CD14-positive monocyte (primary cell): ENCODE measurements at regions not wholly inside any gene's neighbourhood (a gene's known extent, or its start where the extent isn't known, plus 50 kb on each side); places are given as distances from the start of the nearest gene placed in this dataset.

Experiments
- DNase-seq, 3 donors: peaks; one replicate each; pipeline ENCODE4 v3.0.0-alpha.2; 2011 to 2022
- H2AFZ ChIP-seq: 2 replicates; pipeline ENCODE4 v1.6.0; 2012; ENCODE audit warnings: mild to moderate bottlenecking, low read depth, low read length, inconsistent platforms; ENCODE audit not compliant: insufficient read depth, poor library complexity, severe bottlenecking
- H3K27ac ChIP-seq, 2 donors: 1 replicate in 1 of 2; 2 replicates in 1 of 2; pipeline ENCODE4 v1.5.1; 2012 to 2013; ENCODE audit warnings: low read length in 2 of 2, control low read depth in 1 of 2, inconsistent platforms in 1 of 2, low read depth in 1 of 2, mild to moderate bottlenecking in 1 of 2
- H3K27me3 ChIP-seq, 2 donors: one replicate each; pipeline versions ENCODE4 v1.6.0 to v1.6.1; 2011 to 2013; ENCODE audit warnings: low read length in 2 of 2; ENCODE audit not compliant: control insufficient read depth in 2 of 2, insufficient read depth in 2 of 2
- H3K36me3 ChIP-seq, 2 donors: replicated peaks in 1 of 2; 1 replicate in 1 of 2; 2 replicates in 1 of 2; pipeline versions ENCODE4 v1.5.1 to v1.6.1; 2012 to 2013; ENCODE audit warnings: low read length in 2 of 2, control low read depth in 1 of 2, inconsistent platforms in 1 of 2, mild to moderate bottlenecking in 1 of 2; ENCODE audit not compliant: insufficient read depth in 2 of 2, control insufficient read depth in 1 of 2
- H3K4me1 ChIP-seq, 2 donors: 1 replicate in 1 of 2; 2 replicates in 1 of 2; pipeline versions ENCODE4 v1.5.1 to v1.6.1; 2012 to 2013; ENCODE audit warnings: low read length in 2 of 2, control low read depth in 1 of 2, inconsistent platforms in 1 of 2, mild to moderate bottlenecking in 1 of 2, moderate library complexity in 1 of 2; ENCODE audit not compliant: insufficient read depth in 2 of 2, control insufficient read depth in 1 of 2
- H3K4me2 ChIP-seq: replicated peaks from 2 replicates; pipeline ENCODE3; 2012; ENCODE audit warnings: low read length, moderate library complexity, mild to moderate bottlenecking; ENCODE audit not compliant: poor library complexity, severe bottlenecking; ENCODE audit errors: extremely low read depth
- H3K4me3 ChIP-seq, 3 experiments: fragments of 200-600 bp in 1 of 3; sonication (generic) in 1 of 3; replicated peaks in 1 of 3; 1 replicate in 2 of 3; 2 replicates in 1 of 3; pipeline ENCODE4 v1.5.1; 2011 to 2013; ENCODE audit warnings: low read length in 3 of 3, mild to moderate bottlenecking in 3 of 3, control low read depth in 2 of 3, low read depth in 2 of 3, inconsistent platforms in 1 of 3, moderate library complexity in 1 of 3
- H3K79me2 ChIP-seq: 2 replicates; pipeline ENCODE4 v1.6.0; 2012; ENCODE audit warnings: mild to moderate bottlenecking, control low read depth, inconsistent platforms, low read length, moderate library complexity; ENCODE audit not compliant: insufficient read depth
- H3K9ac ChIP-seq: 2 replicates; pipeline ENCODE4 v1.6.0; 2017; ENCODE audit warnings: low read length, mild to moderate bottlenecking; ENCODE audit not compliant: insufficient read depth, poor library complexity, severe bottlenecking
- H3K9me3 ChIP-seq, 2 donors: replicated peaks in 1 of 2; 1 replicate in 1 of 2; 2 replicates in 1 of 2; pipeline versions ENCODE4 v1.5.1 to v1.6.1; 2012 to 2013; ENCODE audit warnings: low read length in 2 of 2, control low read depth in 1 of 2; ENCODE audit not compliant: control insufficient read depth in 1 of 2, insufficient read depth in 1 of 2
- H4K20me1 ChIP-seq: 2 replicates; pipeline ENCODE4 v1.6.0; 2012; ENCODE audit warnings: mild to moderate bottlenecking, low read length, control low read depth, moderate library complexity; ENCODE audit not compliant: insufficient read depth
- H3K27ac Mint-ChIP-seq, 7 donors: one replicate each; pipeline ENCODE4 v1.8.0; 2020; ENCODE audit warnings: mild to moderate bottlenecking in 7 of 7, mixed read lengths in 7 of 7, moderate library complexity in 6 of 7, inconsistent platforms in 2 of 7
- H3K27me3 Mint-ChIP-seq, 3 donors: one replicate each; pipeline ENCODE4 v1.8.0; 2021 to 2022; ENCODE audit warnings: low read depth in 3 of 3, mild to moderate bottlenecking in 3 of 3, mixed read lengths in 3 of 3, moderate library complexity in 3 of 3, inconsistent platforms in 1 of 3
- H3K36me3 Mint-ChIP-seq, 2 donors: one replicate each; pipeline ENCODE4 v1.8.0; 2020; ENCODE audit warnings: mixed read lengths in 2 of 2, inconsistent platforms in 1 of 2, mild to moderate bottlenecking in 1 of 2
- H3K4me1 Mint-ChIP-seq: one replicate; pipeline ENCODE4 v1.8.0; 2020; ENCODE audit warnings: mild to moderate bottlenecking, mixed read lengths
- H3K4me3 Mint-ChIP-seq, 2 donors: one replicate each; pipeline ENCODE4 v1.8.0; 2020; ENCODE audit warnings: mild to moderate bottlenecking in 2 of 2, mixed read lengths in 2 of 2, moderate library complexity in 1 of 2
- H3K9me3 Mint-ChIP-seq, 7 donors: one replicate each; pipeline ENCODE4 v1.8.0; 2020 to 2022; ENCODE audit warnings: mixed read lengths in 7 of 7, mild to moderate bottlenecking in 6 of 7, moderate library complexity in 6 of 7, inconsistent platforms in 2 of 7
- CTCF ChIP-seq: fragments of 200-600 bp; IDR thresholded peaks from one replicate; pipeline ENCODE4 v1.8.0; 2022; ENCODE audit warnings: antibody characterized with exemption, mild to moderate bottlenecking
- WGBS: methylation state at CpG from one replicate; pipeline ENCODE4 v1.1.5; 2013; ENCODE audit warnings: missing lambda C conversion rate; ENCODE audit not compliant: insufficient coverage; 5-methylcytosine and 5-hydroxymethylcytosine counted together
- intact Hi-C, 2 donors: fragments of 100-400 bp; cut with micrococcal nuclease; formaldehyde crosslinking; loops; one replicate each; pipeline versions ENCODE4 v1.15.0 to v1.15.1; 2023

- no peak overlapping the region for H3K4me3 Mint-ChIP-seq
- H3K9me3 Mint-ChIP-seq = peaks cover 4 to 39% (median 8%) of the 10 kb centered on the region in 7 donors
- no peak overlapping the region for H3K9ac ChIP-seq
- WGBS = 84% methylated on average over 15 of the region's 18 CpGs
- no peaks in the 10 kb centered on the region for H3K4me1 Mint-ChIP-seq
- H3K36me3 Mint-ChIP-seq = no peaks in the 10 kb centered on the region
- peak overlapping the region in 1 of 7 donors; percentile 12 for H3K27ac Mint-ChIP-seq
- H3K79me2 ChIP-seq = no peaks in the 10 kb centered on the region
- H3K27me3 ChIP-seq = no peaks in the 10 kb centered on the region
- H3K36me3 ChIP-seq = no peaks in the 10 kb centered on the region
- no peak for TF ChIP-seq CTCF
- no peak for DNase-seq
- H3K4me3 ChIP-seq = no peak overlapping the region
- H2AFZ ChIP-seq = no peak overlapping the region
- H3K4me1 ChIP-seq = no peaks in the 10 kb centered on the region
- no peak overlapping the region for H3K4me2 ChIP-seq
- peaks cover 0 to 10% of the 10 kb centered on the region in 2 donors for H3K9me3 ChIP-seq
- H3K27me3 Mint-ChIP-seq = peaks cover 0 to 2% (median 0%) of the 10 kb centered on the region in 3 donors
- H4K20me1 ChIP-seq = no peaks in the 10 kb centered on the region
- H3K27ac ChIP-seq = no peak overlapping the region
- intact Hi-C loops = no loop called here
Measured at GRCh38 chr13:111859354-111860230, 207.4 kb upstream of the SOX1 start.

- Histone ChIP-seq H4K20me1 (no peaks in the 10 kb centered on the region), H3K27me3 (no peaks in the 10 kb centered on the region), H3K4me2 (no peak overlapping the region), H3K4me3 (no peak overlapping the region), H2AFZ (no peak overlapping the region), H3K9ac (no peak overlapping the region), H3K4me1 (no peaks in the 10 kb centered on the region), H3K79me2 (no peaks in the 10 kb centered on the region), H3K27ac (no peak overlapping the region), H3K36me3 (no peaks in the 10 kb centered on the region), H3K9me3 (peaks cover 0 to 10% of the 10 kb centered on the region in 2 donors)
- intact Hi-C loops = no loop called here
- Mint-ChIP-seq H3K9me3 (peaks cover 4 to 35% (median 8%) of the 10 kb centered on the region in 7 donors), H3K4me3 (no peak overlapping the region), H3K27me3 (peaks cover 0 to 2% (median 0%) of the 10 kb centered on the region in 3 donors), H3K27ac (no peak overlapping the region), H3K4me1 (no peaks in the 10 kb centered on the region), H3K36me3 (no peaks in the 10 kb centered on the region)
- TF ChIP-seq CTCF = no peak
- DNase-seq = no peak
- WGBS = 80% methylated on average over 1 of the region's 3 CpGs
Measured at GRCh38 chr13:111860231-111860552, 206.8 kb upstream of the SOX1 start.
